Vagina (tissue), 2 donors: ENCODE measurements at regions not wholly inside any gene's neighbourhood (a gene's known extent, or its start where the extent isn't known, plus 50 kb on each side); places are given as distances from the start of the nearest gene placed in this dataset.

Source experiments
- POLR2A ChIP-seq, 2 donors: fragments of 450-650 bp; IDR thresholded peaks; one replicate each; pipeline ENCODE4 v1.6.1; 2017; ENCODE audit warnings: antibody characterized with exemption in 2 of 2, mild to moderate bottlenecking in 2 of 2, moderate library complexity in 2 of 2
- POLR2AphosphoS5 ChIP-seq, 2 donors: sonication (generic); formaldehyde crosslinking; IDR thresholded peaks; one replicate each; pipeline ENCODE4 v1.9.0; 2017; ENCODE audit warnings: antibody characterized with exemption in 2 of 2, mild to moderate bottlenecking in 2 of 2, low read depth in 1 of 2; ENCODE audit not compliant: insufficient read depth in 1 of 2
- TF ChIP-seq, protein P1 (sequence below), 3 experiments: fragments of 450-650 bp in 2 of 3; fragments of 200-600 bp in 1 of 3; sonication (generic) in 1 of 3; IDR thresholded peaks; one replicate each; pipeline ENCODE4 v1.5.1; 2017 to 2019; ENCODE audit warnings: antibody characterized with exemption in 3 of 3, mild to moderate bottlenecking in 2 of 3, moderate library complexity in 2 of 3

DNA sequence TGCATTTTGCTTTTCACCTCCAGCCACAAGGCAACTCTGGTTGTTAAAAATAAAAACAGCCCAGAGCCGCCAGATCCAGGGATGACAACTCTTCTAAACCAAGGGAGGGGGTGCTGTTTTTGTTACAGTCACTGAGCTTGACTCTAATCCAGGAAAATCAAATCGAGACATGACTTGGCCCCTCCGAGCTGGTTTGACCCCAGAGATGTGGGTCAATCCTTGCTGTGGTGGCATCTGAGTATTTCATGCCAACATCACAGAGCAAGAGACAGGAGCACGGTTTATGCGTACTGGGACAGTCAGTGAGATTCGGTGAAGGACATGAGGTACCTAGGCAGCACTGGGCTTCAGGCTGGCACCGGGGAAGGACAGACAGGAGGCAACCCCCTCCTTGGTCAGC, 88.8 kb upstream of the ZMIZ1 start:
- TF ChIP-seq POLR2A (IDR thresholded peaks at IDR 0.05) (no peak), POLR2AphosphoS5 (IDR thresholded peaks at IDR 0.05; ENCODE audit: insufficient read depth in 1 of 2, low read depth in 1 of 2) (no peak)
- TF ChIP-seq, protein P1, sequence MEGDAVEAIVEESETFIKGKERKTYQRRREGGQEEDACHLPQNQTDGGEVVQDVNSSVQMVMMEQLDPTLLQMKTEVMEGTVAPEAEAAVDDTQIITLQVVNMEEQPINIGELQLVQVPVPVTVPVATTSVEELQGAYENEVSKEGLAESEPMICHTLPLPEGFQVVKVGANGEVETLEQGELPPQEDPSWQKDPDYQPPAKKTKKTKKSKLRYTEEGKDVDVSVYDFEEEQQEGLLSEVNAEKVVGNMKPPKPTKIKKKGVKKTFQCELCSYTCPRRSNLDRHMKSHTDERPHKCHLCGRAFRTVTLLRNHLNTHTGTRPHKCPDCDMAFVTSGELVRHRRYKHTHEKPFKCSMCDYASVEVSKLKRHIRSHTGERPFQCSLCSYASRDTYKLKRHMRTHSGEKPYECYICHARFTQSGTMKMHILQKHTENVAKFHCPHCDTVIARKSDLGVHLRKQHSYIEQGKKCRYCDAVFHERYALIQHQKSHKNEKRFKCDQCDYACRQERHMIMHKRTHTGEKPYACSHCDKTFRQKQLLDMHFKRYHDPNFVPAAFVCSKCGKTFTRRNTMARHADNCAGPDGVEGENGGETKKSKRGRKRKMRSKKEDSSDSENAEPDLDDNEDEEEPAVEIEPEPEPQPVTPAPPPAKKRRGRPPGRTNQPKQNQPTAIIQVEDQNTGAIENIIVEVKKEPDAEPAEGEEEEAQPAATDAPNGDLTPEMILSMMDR (IDR thresholded peaks at IDR 0.05): no peak
